SK-N-DZ (cell line): ENCODE measurements at regions not wholly inside any gene's neighbourhood (a gene's known extent, or its start where the extent isn't known, plus 50 kb on each side); places are given as distances from the start of the nearest gene placed in this dataset.
"Not testable (repeated sequence)": the region's sequence is repeated elsewhere in the genome, so short reads cannot be mapped to it uniquely, and the experiment has no call there.

Experiments used
- DNase-seq: peaks from one replicate; pipeline ENCODE4 v3.0.0-alpha.2; 2015; ENCODE audit warnings: low spot score

DNA sequence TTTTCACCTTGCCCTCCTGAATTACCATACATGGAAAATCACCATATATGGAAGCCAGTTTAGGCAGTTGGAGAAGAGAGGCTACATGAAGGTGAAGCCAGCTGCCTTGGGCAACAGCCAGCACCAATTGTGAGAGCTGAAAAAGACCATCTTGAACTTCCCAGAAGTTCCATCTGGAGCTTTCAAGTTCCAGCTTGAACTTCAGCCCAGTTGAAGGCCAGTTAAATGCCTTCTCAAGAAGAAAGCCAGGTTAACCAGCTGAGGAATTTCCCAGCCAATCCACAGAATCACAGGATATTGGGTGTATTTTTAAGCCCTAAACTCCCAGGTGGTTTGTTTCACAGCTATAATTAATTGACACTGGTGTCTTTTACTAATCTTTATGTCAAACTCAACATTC lies 713.6 kb upstream of the MIR17HG start:
- DNase-seq, result no peak

- DNase-seq, result no peak
Observed at GRCh38 chr13:90640976-90641375, 706.5 kb upstream of the MIR17HG start.

GRCh38 chr13:90641884-90642283 lies 705.6 kb upstream of the MIR17HG start:
- DNase-seq, result no peak

GRCh38 chr13:90645582-90645981 lies 701.9 kb upstream of the MIR17HG start:
- no peak for DNase-seq

GRCh38 chr13:90648497-90648896 lies 699.0 kb upstream of the MIR17HG start:
- DNase-seq, result no peak

DNA sequence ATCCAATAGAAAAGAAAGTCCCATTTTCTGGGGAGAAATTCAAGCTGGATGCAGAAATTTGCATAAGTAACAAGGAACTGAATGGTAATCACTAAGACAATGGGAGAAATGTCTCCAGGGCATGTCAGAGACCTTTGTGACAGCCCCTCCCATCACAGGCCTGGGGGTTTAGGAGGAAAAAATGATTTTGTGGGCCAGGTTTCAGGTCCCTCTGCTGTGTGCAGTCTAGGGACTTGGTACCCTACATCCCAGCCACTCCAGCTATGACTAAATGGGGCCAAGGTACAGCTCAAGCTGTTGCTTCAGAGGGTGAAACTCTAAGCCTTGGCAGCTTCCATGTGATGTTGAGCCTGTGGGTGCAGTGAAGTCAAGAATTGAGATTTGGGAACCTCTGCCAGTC lies 695.5 kb upstream of the MIR17HG start:
- no peak for DNase-seq

GRCh38 chr13:90654970-90655369 lies 692.5 kb upstream of the MIR17HG start:
- no peak for DNase-seq

DNA sequence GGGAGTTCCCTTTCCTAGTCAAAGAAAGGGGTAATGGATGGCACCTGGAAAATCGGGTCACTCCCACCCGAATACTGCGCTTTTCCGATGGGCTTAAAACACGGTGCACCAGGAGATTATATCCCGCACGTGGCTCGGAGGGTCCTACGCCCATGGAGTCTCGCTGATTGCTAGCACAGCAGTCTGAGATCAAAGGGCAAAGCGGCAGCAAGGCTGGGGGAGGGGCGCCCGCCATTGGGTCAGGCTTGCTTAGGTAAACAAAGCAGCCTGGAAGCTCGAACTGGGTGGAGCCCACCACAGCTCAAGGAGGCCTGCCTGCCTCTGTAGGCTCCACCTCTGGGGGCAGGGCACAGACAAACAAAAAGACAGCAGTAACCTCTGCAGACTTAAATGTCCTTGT lies 683.3 kb upstream of the MIR17HG start:
- DNase-seq, result not testable (repeated sequence)

- DNase-seq, result peak; percentile 37
Observed at GRCh38 chr13:90673746-90674145, 673.7 kb upstream of the MIR17HG start.

GRCh38 chr13:90675129-90675528 lies 672.4 kb upstream of the MIR17HG start:
- DNase-seq, result peak; percentile 67

- DNase-seq, result no peak
Observed at GRCh38 chr13:90680826-90681225, 666.7 kb upstream of the MIR17HG start.

DNA sequence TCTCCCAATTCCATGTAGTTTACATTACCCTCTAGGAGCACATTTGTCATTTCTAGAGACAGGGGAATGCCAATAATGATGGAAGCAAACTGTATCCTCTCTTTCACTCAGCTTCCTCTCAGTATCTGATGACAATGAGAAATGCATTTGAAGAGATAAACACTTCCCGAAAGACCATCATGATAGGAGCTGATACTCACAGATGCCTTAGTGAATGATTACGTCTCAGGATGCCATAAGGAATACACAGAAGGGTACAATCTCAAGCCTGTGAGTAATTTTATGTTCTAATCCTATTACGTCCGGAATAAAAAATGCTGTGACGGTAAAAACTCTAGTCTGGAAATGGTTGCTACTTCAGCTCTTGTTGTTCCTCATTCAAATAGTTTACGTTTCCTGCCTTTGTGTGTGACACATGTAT lies 663.8 kb upstream of the MIR17HG start:
- no peak for DNase-seq

GRCh38 chr13:90686442-90686841 lies 661.0 kb upstream of the MIR17HG start:
- DNase-seq, result no peak

- DNase-seq, result no peak
Observed at GRCh38 chr13:90689111-90689510, 658.4 kb upstream of the MIR17HG start.

DNA sequence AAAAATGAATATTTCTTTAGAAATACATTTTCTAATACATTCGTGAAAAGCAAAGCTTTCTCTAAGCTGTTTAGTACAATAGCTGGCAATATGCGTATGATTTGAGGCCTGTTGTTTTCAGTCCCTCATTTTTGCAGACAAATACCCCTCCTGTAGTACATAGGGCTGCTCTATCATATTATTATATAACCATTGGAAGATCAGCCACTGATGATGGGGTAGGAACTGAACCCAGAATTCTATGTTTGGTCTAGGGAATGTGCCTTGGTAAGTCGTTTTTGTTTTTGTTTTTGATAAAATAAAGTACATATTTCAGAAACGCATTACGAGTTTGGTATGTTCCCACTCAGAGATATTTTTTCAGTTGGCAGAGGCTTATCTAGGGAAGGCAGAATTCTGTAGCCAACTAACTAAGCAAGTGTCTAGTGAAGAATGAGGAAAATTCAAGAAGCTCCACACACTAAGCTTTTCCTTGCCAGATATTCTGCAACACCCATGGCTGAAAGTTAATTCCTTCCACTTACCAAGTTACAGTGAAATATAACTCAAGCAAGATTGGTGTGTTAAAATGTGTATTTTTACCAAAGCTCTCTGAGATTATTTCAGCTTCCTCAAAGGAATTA lies 656.9 kb upstream of the MIR17HG start:
- DNase-seq, result no peak

DNA sequence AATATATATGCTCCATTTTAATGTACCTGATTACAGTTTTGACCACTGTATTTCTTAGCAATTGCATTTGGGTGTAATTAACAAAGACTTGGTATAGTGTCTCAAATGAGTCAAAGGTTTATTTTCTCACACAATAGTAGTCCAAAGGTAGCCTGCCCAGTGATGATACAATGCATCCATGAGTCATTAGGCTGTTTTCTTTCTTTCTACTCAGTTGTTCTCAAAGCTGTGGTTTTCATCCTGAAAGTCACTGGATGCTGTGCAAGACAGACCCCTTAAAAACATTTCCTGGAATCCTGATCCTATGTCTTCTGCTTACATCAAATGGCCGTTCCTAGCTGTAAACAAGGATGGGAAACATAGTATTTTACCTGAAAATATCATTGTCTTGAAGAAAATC lies 651.2 kb upstream of the MIR17HG start:
- no peak for DNase-seq

GRCh38 chr13:90696656-90697055 lies 650.8 kb upstream of the MIR17HG start:
- no peak for DNase-seq

DNA sequence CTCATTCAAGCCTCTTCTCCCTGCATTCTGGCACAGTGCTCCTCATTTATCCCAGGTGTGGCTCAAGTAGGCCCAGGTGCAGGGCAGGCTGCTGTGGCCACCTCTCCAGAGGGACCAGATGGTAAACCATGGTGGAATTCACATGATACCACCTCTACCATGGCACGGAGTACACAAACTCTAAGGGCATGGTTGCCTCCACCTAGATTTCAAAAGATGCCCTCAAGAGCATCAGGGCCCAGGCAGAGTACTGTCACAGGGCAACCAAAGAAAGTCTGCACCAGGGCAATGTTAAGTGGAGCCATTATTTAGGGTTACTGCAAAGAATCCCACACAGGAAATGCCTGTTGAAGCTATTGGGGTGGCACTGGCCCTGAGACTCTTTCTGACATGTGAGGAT lies 647.1 kb upstream of the MIR17HG start:
- DNase-seq, result no peak

- DNase-seq, result no peak
Observed at GRCh38 chr13:90701264-90701663, 646.2 kb upstream of the MIR17HG start.

DNA sequence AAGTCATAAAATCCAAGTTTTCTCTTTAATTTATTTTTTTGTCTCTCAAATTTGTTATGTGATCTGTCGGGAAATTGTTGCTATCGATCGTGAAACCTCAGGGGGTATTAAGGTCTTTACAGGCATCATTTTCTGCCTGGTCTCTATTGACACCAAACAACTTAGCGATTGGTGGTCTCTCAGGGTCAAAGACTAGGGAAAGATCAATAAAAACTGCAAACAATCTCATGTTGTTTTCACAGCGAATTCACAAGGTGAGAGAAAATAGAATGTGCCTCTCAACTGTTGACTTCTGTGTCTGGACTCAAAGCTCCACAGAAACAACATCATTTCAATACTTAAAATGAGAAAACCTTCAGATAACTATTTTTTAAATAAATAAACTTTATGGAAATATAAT lies 645.4 kb upstream of the MIR17HG start:
- DNase-seq, result no peak

DNA sequence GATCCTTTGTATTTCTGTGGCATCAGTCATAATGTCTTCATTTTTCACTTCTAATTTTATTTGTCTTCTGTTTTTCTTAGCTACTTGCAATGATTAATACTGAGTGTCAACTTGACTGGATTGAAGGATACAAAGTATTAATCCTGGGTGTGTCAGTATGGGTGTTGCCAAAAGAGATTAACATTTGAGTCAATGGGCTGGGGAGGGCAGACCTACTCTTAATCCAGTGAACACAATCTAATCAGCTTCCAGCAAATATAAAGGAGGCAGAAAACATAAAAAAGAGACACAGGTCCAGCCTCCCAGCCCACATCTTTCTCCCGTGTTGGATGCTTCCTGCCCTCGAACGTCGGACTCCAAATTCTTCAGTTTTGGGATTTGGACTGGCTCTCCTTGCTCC lies 640.9 kb upstream of the MIR17HG start:
- DNase-seq, result no peak

DNA sequence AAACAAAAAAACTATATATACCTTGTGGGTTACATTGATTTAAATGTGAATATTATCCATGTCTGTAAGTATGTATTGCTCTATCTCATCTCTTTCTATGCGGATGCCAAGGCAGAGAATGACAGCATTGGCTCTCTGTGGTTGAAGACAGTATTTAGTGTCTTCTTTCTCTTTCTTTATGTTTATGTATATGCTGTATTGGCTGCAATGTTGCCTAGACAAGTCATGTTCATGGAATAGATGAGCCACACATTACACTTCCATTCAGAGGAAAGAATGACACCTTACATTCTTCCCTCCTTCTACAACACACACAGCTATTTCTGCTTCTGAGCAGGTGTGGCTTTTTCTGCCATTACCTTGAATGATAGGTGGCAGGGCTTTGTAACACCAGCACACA lies 639.4 kb upstream of the MIR17HG start:
- no peak for DNase-seq

DNA sequence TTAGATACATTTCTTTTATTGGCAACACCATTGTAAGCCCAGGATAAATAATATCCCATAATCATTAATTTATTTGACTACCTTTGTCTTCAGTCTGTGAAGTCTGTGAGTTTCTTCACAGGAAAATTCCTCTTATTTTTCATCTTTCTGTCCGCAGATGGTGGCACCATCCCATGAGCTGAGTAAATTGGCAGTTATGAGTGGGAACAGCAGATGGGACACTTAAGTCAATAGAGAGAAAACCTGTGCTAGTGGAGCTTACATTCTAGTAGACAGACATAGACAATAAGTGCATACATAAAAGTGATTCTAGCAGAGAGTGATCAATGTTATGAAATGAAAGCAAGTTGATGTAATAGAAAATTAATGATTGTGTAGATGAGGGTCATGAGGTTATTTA lies 638.2 kb upstream of the MIR17HG start:
- DNase-seq, result peak; percentile 13

- no peak for DNase-seq
Observed at GRCh38 chr13:90710164-90710759, 637.2 kb upstream of the MIR17HG start.
